ENCODE measurements at regions not wholly inside any gene's neighbourhood (a gene's known extent, or its start where the extent isn't known, plus 50 kb on each side); places are given as distances from the start of the nearest gene placed in this dataset.

GRCh38 chr2:215772634-215773563 lies 240.5 kb downstream of the MREG start:
- no peak for DNase-seq (ENCODE audit: low read depth in 4 of 4, low spot score in 3 of 4)

DNA sequence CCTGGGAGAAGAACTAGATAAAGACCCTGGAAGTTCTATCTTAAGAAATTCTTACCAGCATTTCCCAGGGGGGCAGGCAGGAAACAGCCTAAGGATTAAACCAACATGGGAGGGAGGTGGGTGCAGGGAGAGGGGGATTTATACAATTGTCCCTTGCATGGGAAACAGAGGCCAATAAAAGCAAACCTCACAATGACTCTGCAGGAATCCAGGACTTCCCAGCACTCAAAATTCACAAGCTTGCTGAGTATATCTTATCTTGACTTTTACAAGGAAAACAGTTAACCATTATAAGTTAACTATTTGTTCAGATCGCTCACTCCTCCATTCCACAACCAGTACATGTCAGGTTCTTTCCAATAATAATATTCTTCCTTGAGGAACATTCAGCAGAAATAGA lies 241.3 kb downstream of the MREG start:
- no peak for DNase-seq (ENCODE audit: low read depth in 4 of 4, low spot score in 3 of 4)

DNA sequence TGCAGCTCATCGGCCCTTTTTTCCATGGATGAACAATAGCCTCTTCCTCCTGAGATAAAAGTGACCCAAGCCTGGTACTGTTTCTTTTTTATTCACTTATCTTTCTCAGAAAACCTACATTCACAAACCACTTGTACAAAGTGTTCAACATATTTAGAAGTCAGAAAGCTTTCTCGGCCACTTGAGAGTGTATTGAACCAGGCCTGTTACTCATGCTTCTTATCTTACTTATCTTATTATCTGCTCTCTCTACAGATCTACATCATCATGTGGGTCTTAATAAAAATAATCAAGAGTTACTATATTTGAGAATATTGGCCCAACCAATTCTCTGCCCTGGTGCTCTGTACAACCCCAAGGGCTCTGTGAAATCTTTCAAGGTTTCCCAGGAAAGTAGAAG lies 242.1 kb downstream of the MREG start:
- DNase-seq (ENCODE audit: low read depth in 4 of 4, low spot score in 3 of 4): no peak

DNA sequence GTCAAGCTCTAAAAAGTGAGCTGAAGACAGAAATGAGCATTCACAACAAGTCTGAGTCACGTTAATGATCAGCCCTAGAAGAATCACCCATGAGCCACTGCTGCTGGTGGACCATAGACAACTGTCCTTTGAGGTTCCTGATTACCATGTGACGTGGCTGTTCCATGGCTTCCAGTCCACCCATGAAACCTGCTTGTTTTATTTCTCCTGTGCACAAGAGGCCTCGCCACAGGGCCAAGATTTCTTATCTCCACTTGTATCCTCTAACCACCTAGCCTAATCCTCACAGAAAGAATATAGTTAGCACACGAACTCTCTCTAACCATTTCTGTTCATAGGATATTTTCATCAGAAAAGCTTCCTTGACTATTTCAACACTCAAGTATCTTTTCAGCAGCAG lies 242.7 kb downstream of the MREG start:
- no peak for DNase-seq (ENCODE audit: low read depth in 4 of 4, low spot score in 3 of 4)

- no peak for DNase-seq (ENCODE audit: low read depth in 4 of 4, low spot score in 3 of 4)
Observed at GRCh38 chr2:215769246-215769645, 244.1 kb downstream of the MREG start.

DNA sequence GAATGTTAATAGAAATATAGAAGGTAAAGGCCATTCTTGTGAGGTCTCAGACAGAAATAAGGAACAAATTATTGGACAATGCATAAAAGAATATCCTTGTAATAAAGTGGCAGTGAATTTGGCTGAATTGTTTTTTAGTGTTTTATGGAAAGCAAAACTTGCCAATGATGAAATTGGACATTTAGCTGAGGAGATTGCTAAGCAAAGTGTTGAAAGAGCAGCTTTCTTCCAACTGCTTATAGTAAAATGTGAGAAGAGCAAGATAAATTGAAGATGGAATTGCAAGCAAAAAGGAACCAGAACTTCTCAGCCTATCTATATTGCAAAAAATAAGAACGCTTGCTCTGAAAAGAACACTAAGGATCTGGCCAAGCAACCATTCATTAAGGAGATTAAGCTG lies 245.7 kb downstream of the MREG start:
- DNase-seq (ENCODE audit: low read depth in 4 of 4, low spot score in 3 of 4): no peak

GRCh38 chr2:215765729-215766360 lies 247.5 kb downstream of the MREG start:
- no peak for DNase-seq (ENCODE audit: low read depth in 4 of 4, low spot score in 3 of 4)

DNA sequence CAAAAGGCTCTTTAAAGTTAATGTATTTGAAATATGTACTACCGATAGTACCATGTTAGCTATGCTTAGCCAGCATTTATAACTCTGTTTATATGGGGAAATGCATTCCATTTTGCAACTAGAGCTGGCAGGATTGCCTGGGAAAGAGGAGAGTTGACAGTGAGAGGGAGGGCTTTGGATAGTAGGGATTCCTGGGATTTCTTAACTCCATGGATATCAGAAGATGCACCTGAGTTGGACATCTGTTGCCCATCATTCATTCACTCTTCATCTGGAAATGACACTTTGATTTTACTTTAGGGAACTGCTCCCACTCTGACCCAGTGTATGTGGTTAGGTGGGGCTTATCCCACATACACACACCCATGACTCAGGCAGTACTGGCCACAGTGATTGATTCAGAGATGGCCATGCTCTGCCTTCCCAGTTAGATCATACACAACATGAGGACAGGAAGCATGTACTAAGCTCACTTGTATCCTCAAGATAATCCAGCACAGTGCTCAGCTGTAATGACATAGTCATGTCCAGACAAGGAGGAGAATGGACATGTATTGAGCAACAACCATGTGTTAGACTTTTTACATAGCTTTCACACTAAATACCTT lies 248.8 kb downstream of the MREG start:
- DNase-seq (ENCODE audit: low read depth in 4 of 4, low spot score in 3 of 4): no peak

- DNase-seq (ENCODE audit: low read depth in 4 of 4, low spot score in 3 of 4): no peak
Observed at GRCh38 chr2:215760557-215760956, 252.8 kb downstream of the MREG start.

DNA sequence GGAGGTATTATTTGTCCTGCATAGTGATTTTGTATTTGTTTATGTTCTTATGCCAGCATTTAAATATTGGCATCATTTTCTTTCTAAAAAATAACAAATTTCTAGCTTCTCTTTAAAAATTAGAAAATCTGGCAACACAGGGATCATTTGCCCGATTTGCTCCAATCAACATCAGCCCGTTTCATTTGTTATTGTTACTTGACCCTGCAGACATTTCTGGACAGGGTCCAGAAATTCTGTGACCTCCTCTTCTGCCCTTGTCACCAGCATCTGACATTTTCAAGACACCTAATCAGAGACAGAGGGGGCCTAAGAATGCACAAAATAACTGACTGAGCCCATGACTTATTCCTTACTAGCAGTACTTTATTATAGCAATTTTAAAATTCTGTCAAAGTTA lies 253.3 kb downstream of the MREG start:
- no peak for DNase-seq (ENCODE audit: low read depth in 4 of 4, low spot score in 3 of 4)

GRCh38 chr2:215758691-215759090 lies 254.7 kb downstream of the MREG start:
- no peak for DNase-seq (ENCODE audit: low read depth in 4 of 4, low spot score in 3 of 4)

- no peak for DNase-seq (ENCODE audit: low read depth in 4 of 4, low spot score in 3 of 4)
Observed at GRCh38 chr2:215756346-215756730, 257.0 kb downstream of the MREG start.

DNA sequence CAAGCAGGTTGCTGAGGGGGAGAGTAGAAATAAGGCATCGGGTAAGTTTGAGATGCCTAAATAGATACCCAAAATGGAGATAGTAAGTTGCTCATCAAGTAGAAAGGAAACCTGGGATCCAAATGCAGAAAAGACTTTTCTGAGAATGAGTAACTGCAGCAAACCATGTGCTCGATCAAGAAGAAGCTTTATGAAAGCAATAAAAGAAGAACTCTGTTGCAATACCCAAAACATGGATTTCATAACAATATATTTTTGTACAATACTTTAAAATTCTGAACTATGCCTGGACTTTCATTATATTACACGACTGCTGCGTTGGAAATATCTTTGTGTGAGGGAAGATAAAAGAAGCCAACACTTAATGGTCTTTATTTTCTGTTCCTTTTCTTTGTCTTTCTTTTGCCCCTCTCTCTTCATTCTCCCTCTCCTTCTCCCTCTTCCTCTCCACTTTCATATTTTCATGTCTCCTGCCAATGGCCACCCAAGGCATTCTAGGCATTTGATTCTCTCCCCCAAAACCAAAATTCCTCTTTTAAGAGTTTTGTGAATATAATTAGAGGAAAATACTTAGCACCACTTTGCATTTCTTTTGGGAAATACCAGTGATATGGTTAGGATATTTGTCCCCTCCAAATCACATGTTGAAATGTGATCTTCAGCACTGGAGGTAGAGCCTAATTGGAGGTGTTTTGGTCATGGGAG lies 257.6 kb downstream of the MREG start:
- no peak for DNase-seq (ENCODE audit: low read depth in 4 of 4, low spot score in 3 of 4)

DNA sequence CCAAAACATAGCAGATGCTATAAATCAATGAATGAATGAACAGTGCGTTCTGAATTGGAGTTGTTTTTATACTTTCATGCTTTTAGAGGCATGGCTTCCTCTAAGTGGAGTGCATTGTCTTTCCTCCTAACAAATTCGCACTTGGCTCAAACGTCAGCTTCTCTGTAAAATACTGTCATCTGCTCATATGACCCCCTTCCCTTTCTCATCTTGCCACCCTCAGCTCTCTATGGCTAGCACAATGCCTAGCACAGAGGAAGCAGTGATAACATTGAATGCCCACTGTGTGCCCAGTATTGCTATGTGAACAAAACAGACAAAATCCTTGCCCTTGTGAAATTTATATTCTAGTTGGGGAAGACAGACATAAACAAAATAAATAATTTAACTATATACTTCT lies 258.8 kb downstream of the MREG start:
- DNase-seq (ENCODE audit: low read depth in 4 of 4, low spot score in 3 of 4): no peak

- no peak for DNase-seq (ENCODE audit: low read depth in 4 of 4, low spot score in 3 of 4)
Observed at GRCh38 chr2:215753808-215754207, 259.5 kb downstream of the MREG start.

DNA sequence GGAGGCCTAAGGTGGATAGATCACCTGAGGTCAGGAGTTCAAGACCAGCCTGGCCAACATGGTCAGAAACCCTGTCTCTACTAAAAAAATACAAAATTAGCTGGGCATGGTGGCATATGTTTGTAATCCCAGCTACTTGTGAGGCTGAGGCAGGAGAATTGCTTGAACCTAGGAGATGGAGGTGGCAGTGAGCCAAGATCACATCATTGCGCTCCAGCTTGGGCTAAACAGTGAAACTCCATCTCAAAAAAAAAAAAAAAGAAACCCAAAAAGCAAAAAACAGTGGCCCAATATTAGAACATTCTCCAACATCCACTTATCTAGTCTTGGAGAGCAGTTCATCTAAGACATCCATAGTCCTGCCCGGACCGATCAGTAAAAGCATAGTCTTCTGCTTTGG lies 260.4 kb downstream of the MREG start:
- DNase-seq (ENCODE audit: low read depth in 4 of 4, low spot score in 3 of 4): no peak

GRCh38 chr2:215752436-215752835 lies 260.9 kb downstream of the MREG start:
- no peak for DNase-seq (ENCODE audit: low read depth in 4 of 4, low spot score in 3 of 4)

DNA sequence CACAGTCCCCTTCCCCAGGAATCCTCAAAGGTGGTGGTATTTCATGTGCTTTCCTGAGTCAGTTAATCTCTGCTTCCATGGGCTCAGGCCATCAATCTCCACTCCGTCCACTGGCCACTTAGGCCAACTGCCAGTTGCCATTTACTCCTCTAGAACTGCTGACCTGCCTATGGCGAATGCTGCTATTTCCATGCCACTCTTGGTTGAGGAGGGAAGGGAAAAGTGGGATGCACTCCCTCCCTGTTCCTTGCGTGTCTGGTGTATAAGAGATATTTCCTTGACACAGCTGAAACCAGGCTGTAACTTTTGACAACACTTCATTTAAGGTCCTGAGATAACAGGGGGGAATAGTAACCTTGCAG lies 261.5 kb downstream of the MREG start:
- no peak for DNase-seq (ENCODE audit: low read depth in 4 of 4, low spot score in 3 of 4)

DNA sequence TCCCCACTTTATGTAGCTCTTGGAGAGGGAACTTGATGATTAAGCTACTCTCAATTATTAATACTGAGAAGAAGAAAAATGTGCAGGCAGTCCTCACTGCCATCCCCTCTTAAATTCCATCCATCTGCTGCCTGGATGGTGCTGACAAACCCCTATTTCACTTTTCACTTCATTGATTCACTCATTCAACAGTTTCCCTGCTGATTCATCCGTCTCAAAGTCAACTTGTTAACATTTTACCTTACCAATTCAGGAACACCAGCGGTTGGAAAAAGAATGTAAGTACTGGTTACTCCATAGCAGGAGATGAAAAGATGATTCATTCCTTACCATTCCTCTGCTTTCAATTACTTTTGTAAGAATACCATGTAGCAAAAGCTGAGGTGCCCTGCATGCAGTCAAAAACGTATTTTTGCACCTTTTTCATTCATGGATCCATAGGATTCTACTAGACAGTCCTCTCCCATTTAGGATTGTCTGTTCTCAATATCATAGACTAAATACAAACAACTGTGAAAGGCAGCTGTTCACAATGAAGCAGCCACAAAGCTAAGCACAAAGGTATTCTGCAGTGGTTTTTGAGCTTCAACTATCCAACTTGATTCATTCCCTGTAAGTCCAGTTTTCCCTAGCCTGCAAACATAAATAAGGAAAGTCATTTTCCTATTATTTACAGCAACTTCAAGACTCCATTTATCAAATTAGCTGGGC lies 262.0 kb downstream of the MREG start:
- no peak for DNase-seq (ENCODE audit: low read depth in 4 of 4, low spot score in 3 of 4)

DNA sequence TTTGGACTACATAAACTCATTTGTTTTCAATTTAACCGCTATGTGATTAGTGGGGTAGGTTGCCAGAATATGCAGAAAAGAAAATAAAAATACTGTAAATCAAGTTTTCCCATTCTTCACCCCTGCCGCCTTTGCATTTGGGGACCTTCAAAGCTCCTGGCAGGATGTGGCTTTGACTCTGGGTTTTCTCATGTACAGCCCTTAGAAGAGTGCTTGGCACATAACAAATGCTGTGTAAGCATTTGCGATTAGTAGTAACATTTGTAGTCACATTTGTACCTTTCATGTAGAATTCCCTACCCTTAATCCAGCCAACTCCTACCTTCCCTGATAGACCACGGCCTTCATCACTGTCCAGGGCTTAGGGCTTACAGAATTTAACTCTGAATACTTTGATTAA lies 262.6 kb downstream of the MREG start:
- DNase-seq (ENCODE audit: low read depth in 4 of 4, low spot score in 3 of 4): no peak

Data from left renal pelvis (tissue), 4 donors.